ENCODE measurements at regions not wholly inside any gene's neighbourhood (a gene's known extent, or its start where the extent isn't known, plus 50 kb on each side); places are given as distances from the start of the nearest gene placed in this dataset.

DNA sequence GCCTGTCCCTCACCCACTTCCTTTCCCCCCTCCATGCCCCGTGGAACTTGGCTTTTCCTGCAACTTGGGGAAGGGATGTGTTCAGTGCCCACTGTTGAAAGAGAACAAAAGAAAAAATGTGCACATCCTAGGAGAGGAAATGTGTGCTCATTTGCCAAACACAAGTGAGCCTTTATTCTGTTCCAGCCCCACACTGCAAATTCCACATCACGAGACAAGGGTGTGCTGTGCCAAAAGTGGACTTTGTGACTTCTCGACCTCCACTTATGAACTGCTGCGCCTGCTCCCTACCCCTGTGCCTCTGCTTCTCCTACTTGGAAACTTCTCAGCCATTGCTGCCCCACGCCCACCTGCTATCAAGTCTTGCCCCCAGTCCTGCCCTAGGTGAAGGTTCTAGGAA is 97.0 kb upstream of the GRIK3 start:
- TF ChIP-seq, protein P1, sequence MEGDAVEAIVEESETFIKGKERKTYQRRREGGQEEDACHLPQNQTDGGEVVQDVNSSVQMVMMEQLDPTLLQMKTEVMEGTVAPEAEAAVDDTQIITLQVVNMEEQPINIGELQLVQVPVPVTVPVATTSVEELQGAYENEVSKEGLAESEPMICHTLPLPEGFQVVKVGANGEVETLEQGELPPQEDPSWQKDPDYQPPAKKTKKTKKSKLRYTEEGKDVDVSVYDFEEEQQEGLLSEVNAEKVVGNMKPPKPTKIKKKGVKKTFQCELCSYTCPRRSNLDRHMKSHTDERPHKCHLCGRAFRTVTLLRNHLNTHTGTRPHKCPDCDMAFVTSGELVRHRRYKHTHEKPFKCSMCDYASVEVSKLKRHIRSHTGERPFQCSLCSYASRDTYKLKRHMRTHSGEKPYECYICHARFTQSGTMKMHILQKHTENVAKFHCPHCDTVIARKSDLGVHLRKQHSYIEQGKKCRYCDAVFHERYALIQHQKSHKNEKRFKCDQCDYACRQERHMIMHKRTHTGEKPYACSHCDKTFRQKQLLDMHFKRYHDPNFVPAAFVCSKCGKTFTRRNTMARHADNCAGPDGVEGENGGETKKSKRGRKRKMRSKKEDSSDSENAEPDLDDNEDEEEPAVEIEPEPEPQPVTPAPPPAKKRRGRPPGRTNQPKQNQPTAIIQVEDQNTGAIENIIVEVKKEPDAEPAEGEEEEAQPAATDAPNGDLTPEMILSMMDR (conservative IDR thresholded peaks at IDR 0.05 in 1 of 2, IDR thresholded peaks at IDR 0.05 in 1 of 2; ENCODE audit: extremely low read depth in 1 of 2, insufficient read depth in 1 of 2, low read depth in 1 of 2, low read length in 2 of 2): no peak
- no peak for TF ChIP-seq EZH2 (IDR thresholded peaks at IDR 0.05; ENCODE audit: borderline replicate concordance, low read length)
